ENCODE measurements at regions not wholly inside any gene's neighbourhood (a gene's known extent, or its start where the extent isn't known, plus 50 kb on each side); places are given as distances from the start of the nearest gene placed in this dataset.
A peak's percentile ranks its signal among the peaks of the same experiment; 100 is the strongest.

DNA sequence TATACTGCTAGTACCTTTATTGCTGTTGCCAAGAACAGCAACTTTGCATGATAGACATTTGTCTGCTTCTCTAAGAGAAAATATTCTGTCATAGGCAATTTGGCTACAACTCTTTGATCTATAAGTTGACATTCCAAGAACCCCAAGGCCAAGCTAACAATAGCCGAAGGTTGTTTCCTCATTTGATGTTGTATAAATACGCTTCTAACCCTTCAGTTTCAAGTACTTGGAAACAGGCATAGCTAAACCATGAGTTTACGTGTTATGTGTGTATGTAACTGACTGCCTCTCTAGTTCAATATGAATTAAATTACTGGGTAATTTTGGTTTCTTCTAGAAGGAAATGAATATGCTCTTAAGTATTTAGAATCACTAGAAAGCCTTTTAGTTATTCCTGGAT lies 1034.0 kb downstream of the TLE4 start:
- intact Hi-C loops (cut with micrococcal nuclease; ENCODE audit: unreplicated experiment) = no loop called here
- in situ Hi-C loops (cut with HindIII; ENCODE audit: extremely low pct_ligation_motif_present, low pct_unique_long_range_greater_than_20kb) = no loop called here
- 0% methylated on average over 3 of the region's 3 CpGs for WGBS (ENCODE audit: low lambda C conversion rate)
- TF ChIP-seq ZNF674 (CRISPR knock-in tag; IDR thresholded peaks at IDR 0.05; ENCODE audit: low read depth) = no peak
- no peak for TF ChIP-seq SOX13 (IDR thresholded peaks at IDR 0.05)
- peak in 1 of 2 experiments; percentile 76; a peak in 2 of 4 replicates for TF ChIP-seq SOX13 (CRISPR knock-in tag; conservative IDR thresholded peaks at IDR 0.05 in 1 of 2, IDR thresholded peaks at IDR 0.05 in 1 of 2)
- TF ChIP-seq, protein P1, sequence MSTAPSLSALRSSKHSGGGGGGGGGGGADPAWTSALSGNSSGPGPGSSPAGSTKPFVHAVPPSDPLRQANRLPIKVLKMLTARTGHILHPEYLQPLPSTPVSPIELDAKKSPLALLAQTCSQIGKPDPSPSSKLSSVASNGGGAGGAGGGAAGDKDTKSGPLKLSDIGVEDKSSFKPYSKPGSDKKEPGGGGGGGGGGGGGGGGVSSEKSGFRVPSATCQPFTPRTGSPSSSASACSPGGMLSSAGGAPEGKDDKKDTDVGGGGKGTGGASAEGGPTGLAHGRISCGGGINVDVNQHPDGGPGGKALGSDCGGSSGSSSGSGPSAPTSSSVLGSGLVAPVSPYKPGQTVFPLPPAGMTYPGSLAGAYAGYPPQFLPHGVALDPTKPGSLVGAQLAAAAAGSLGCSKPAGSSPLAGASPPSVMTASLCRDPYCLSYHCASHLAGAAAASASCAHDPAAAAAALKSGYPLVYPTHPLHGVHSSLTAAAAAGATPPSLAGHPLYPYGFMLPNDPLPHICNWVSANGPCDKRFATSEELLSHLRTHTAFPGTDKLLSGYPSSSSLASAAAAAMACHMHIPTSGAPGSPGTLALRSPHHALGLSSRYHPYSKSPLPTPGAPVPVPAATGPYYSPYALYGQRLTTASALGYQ (CRISPR knock-in tag; IDR thresholded peaks at IDR 0.05) = no peak
- TF ChIP-seq, protein P2, sequence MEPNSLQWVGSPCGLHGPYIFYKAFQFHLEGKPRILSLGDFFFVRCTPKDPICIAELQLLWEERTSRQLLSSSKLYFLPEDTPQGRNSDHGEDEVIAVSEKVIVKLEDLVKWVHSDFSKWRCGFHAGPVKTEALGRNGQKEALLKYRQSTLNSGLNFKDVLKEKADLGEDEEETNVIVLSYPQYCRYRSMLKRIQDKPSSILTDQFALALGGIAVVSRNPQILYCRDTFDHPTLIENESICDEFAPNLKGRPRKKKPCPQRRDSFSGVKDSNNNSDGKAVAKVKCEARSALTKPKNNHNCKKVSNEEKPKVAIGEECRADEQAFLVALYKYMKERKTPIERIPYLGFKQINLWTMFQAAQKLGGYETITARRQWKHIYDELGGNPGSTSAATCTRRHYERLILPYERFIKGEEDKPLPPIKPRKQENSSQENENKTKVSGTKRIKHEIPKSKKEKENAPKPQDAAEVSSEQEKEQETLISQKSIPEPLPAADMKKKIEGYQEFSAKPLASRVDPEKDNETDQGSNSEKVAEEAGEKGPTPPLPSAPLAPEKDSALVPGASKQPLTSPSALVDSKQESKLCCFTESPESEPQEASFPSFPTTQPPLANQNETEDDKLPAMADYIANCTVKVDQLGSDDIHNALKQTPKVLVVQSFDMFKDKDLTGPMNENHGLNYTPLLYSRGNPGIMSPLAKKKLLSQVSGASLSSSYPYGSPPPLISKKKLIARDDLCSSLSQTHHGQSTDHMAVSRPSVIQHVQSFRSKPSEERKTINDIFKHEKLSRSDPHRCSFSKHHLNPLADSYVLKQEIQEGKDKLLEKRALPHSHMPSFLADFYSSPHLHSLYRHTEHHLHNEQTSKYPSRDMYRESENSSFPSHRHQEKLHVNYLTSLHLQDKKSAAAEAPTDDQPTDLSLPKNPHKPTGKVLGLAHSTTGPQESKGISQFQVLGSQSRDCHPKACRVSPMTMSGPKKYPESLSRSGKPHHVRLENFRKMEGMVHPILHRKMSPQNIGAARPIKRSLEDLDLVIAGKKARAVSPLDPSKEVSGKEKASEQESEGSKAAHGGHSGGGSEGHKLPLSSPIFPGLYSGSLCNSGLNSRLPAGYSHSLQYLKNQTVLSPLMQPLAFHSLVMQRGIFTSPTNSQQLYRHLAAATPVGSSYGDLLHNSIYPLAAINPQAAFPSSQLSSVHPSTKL (CRISPR knock-in tag; IDR thresholded peaks at IDR 0.05) = peak; percentile 63
- no peak for TF ChIP-seq HNF4A (CRISPR knock-in tag; IDR thresholded peaks at IDR 0.05)
- TF ChIP-seq ZSCAN30 (CRISPR knock-in tag; IDR thresholded peaks at IDR 0.05) = no peak
- no peak for TF ChIP-seq ZNF543 (CRISPR knock-in tag; IDR thresholded peaks at IDR 0.05)
- TF ChIP-seq THYN1 (CRISPR knock-in tag; IDR thresholded peaks at IDR 0.05; ENCODE audit: borderline replicate concordance, low read depth) = no peak
- no peak for TF ChIP-seq SMC3 (IDR thresholded peaks at IDR 0.05; ENCODE audit: low read length)

More for the DNA sequence above, 1034.0 kb downstream of the TLE4 start:
- Histone ChIP-seq H2AFZ (ENCODE audit: low read length) (no peak overlapping the region), H3K4me1 (ENCODE audit: insufficient read depth, low read length) (peaks cover 10% of the 10 kb centered on the region; the same call in 1 of the 2 replicates), H4K20me1 (ENCODE audit: insufficient read depth, low read length) (no peaks in the 10 kb centered on the region), H3K4me3 (replicated peaks in 1 of 3; ENCODE audit: insufficient read depth in 1 of 3, low read depth in 2 of 3, low read length in 3 of 3) (no peak overlapping the region), H3K27ac (ENCODE audit: extremely low read length, insufficient read depth, low read length) (no peak overlapping the region), H3K79me2 (ENCODE audit: insufficient read depth, low read length) (no peaks in the 10 kb centered on the region), H3K9ac (ENCODE audit: insufficient read depth, low read depth, low read length) (no peak overlapping the region), H3K27me3 (ENCODE audit: control insufficient read depth in 1 of 2, insufficient read depth in 2 of 2, low read length in 2 of 2) (no peaks in the 10 kb centered on the region), H3K9me3 (ENCODE audit: low read length) (no peaks in the 10 kb centered on the region), H3K36me3 (replicated peaks in 1 of 2; ENCODE audit: control insufficient read depth in 1 of 2, insufficient read depth in 2 of 2, low read length in 2 of 2) (no peaks in the 10 kb centered on the region), H3K4me2 (ENCODE audit: low read depth, low read length) (no peak overlapping the region)
- no TSS peak for BruUV-seq (replicated peaks)
- DNase-seq (ENCODE audit: low spot score) (peak; percentile 45), ATAC-seq (peak; percentile 37; the same call in 2 of the 3 replicates), FAIRE-seq (no peak)
- ChIA-PET POLR2A (no interaction called here), CTCF (ENCODE audit: low intra/inter-chr PET ratio, low total read pairs) (no interaction called here)
